Colonic mucosa (tissue), 4 donors: ENCODE measurements at regions not wholly inside any gene's neighbourhood (a gene's known extent, or its start where the extent isn't known, plus 50 kb on each side); places are given as distances from the start of the nearest gene placed in this dataset.
"Not testable (repeated sequence)": the region's sequence is repeated elsewhere in the genome, so short reads cannot be mapped to it uniquely, and the experiment has no call there.

ENCODE experiments used
- DNase-seq: peaks from one replicate; pipeline ENCODE4 v3.0.0-alpha.2; 2020
- H3K27ac ChIP-seq: fragments of 200-600 bp; one replicate; pipeline ENCODE4 v1.8.0; 2021
- H3K27me3 ChIP-seq: fragments of 200-600 bp; one replicate; pipeline ENCODE4 v1.8.0; 2021
- H3K36me3 ChIP-seq: fragments of 200-600 bp; one replicate; pipeline ENCODE4 v1.8.0; 2021
- H3K4me1 ChIP-seq: fragments of 200-600 bp; one replicate; pipeline ENCODE4 v1.8.0; 2021; ENCODE audit warnings: mild to moderate bottlenecking
- H3K4me3 ChIP-seq: fragments of 200-600 bp; one replicate; pipeline ENCODE4 v1.8.0; 2021
- H3K9ac ChIP-seq, 2 donors: one replicate each; pipeline ENCODE4 v1.7.0; 2013; ENCODE audit warnings: control low read depth in 2 of 2, low read depth in 2 of 2, low read length in 2 of 2
- H3K9me3 ChIP-seq: fragments of 200-600 bp; one replicate; pipeline ENCODE4 v1.8.0; 2021
- intact Hi-C: fragments of 100-400 bp; cut with DNase I; formaldehyde crosslinking; loops from one replicate; pipeline ENCODE4 v1.14.1; 2022
- TF ChIP-seq, protein P1 (sequence below): fragments of 200-600 bp; IDR thresholded peaks from one replicate; pipeline ENCODE4 v1.8.0; 2022; ENCODE audit warnings: antibody characterized with exemption, mild to moderate bottlenecking
- donor health status: healthy.
- donor health status: DM: no; HTN: no; CAD: no.
- donor health status: DM: no; HTN: no; CAD: no.

GRCh38 chr11:134596404-134596803 is 184.4 kb upstream of the B3GAT1 start:
- Histone ChIP-seq H3K36me3 (no peaks in the 10 kb centered on the region), H3K4me1 (no peaks in the 10 kb centered on the region), H3K27ac (no peak overlapping the region), H3K27me3 (no peaks in the 10 kb centered on the region), H3K9me3 (no peaks in the 10 kb centered on the region), H3K4me3 (no peak overlapping the region), H3K9ac (no peak overlapping the region)
- TF ChIP-seq, protein P1, sequence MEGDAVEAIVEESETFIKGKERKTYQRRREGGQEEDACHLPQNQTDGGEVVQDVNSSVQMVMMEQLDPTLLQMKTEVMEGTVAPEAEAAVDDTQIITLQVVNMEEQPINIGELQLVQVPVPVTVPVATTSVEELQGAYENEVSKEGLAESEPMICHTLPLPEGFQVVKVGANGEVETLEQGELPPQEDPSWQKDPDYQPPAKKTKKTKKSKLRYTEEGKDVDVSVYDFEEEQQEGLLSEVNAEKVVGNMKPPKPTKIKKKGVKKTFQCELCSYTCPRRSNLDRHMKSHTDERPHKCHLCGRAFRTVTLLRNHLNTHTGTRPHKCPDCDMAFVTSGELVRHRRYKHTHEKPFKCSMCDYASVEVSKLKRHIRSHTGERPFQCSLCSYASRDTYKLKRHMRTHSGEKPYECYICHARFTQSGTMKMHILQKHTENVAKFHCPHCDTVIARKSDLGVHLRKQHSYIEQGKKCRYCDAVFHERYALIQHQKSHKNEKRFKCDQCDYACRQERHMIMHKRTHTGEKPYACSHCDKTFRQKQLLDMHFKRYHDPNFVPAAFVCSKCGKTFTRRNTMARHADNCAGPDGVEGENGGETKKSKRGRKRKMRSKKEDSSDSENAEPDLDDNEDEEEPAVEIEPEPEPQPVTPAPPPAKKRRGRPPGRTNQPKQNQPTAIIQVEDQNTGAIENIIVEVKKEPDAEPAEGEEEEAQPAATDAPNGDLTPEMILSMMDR, result no peak
- intact Hi-C loops, result no loop called here
- no peak for DNase-seq

- Histone ChIP-seq H3K36me3 (no peaks in the 10 kb centered on the region), H3K27me3 (no peaks in the 10 kb centered on the region), H3K9me3 (no peaks in the 10 kb centered on the region), H3K4me3 (no peak overlapping the region), H3K9ac (no peak overlapping the region), H3K27ac (no peak overlapping the region), H3K4me1 (no peaks in the 10 kb centered on the region)
- peak; percentile 54 for DNase-seq
- TF ChIP-seq, protein P1, result peak; percentile 25
- intact Hi-C loops, result no loop called here
These were observed 180.4 kb upstream of the B3GAT1 start for GRCh38 chr11:134592391-134592990.

DNA sequence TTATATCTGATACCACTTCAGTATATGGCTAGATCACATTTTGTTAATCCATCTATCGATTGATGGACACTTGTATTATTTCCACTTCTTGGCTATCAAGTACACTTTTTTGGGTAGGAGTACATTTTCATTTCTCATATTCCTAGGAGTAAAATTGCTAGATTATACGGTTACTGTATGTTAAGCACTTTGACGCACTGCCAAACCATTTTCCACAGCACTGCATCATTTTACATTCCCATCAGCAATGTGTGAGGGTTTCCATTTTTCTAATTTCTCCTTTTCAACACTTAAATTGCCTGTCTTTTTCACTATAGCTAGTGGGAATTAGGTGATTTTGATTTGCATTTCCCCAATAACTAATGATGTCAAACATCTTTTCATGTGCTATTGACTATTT is 179.3 kb upstream of the B3GAT1 start:
- H3K36me3 ChIP-seq, result no peaks in the 10 kb centered on the region
- intact Hi-C loops, result no loop called here
- no peaks in the 10 kb centered on the region for H3K4me1 ChIP-seq
- no peak overlapping the region for H3K4me3 ChIP-seq
- TF ChIP-seq, protein P1, result no peak
- no peaks in the 10 kb centered on the region for H3K27me3 ChIP-seq
- H3K27ac ChIP-seq, result no peak overlapping the region
- DNase-seq, result no peak
- H3K9ac ChIP-seq, result no peak overlapping the region
- H3K9me3 ChIP-seq, result no peaks in the 10 kb centered on the region

DNA sequence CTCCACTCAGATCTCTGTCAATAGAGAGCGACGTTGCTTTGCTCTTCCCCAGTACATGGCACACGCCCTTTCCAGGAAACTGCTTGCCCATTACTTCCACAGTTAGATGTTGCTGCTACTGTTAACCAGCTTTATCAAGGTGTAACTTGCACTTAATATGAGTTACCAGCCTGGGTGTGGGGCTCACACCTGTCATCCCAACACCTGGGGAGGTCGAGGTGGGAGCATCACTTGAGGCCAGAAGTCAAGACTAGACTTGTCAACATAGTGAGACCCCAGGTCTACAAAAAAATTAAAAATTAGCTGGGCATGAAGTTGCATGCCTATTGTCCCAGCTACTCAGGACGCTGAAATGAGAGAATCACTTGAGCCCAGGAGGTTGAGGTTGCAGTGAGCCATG is 177.1 kb upstream of the B3GAT1 start:
- no peaks in the 10 kb centered on the region for H3K36me3 ChIP-seq
- H3K4me3 ChIP-seq, result no peak overlapping the region
- no peaks in the 10 kb centered on the region for H3K9me3 ChIP-seq
- H3K27ac ChIP-seq, result no peak overlapping the region
- no peak for DNase-seq
- intact Hi-C loops, result loop anchor here (10.0 kb wide), 1 partner anchor 224 kb away; no protein-coding TSS in a partner anchor
- no peaks in the 10 kb centered on the region for H3K4me1 ChIP-seq
- no peak overlapping the region for H3K9ac ChIP-seq
- TF ChIP-seq, protein P1, result no peak
- no peaks in the 10 kb centered on the region for H3K27me3 ChIP-seq

DNA sequence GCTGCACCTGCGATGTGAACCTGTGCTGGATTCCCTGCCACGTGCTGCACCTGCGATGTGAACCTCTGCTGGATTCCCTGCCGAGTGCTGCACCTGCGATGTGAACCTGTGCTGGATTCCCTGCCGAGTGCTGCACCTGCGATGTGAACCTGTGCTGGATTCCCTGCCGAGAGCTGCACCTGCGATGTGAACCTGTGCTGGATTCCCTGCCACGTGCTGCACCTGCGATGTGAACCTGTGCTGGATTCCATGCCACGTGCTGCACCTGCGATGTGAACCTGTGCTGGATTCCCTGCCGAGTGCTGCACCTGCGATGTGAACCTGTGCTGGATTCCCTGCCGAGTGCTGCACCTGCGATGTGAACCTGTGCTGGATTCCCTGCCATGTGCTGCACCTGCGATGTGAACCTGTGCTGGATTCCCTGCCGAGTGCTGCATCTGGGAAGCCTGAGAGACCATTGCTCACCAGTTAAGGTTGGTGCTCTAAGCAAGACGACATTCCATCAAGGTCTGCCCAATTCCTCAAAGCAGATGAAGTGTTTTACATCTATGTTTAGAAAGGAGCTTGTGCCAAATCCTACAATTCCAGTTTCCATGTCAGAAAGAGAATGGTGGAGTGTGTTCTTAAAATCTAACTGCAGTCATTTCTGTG is 176.5 kb upstream of the B3GAT1 start:
- H3K9me3 ChIP-seq, DNase-seq, H3K4me1 ChIP-seq, H3K9ac ChIP-seq, H3K27ac ChIP-seq, H3K4me3 ChIP-seq, H3K36me3 ChIP-seq, H3K27me3 ChIP-seq: not testable (repeated sequence)
- intact Hi-C loops, result loop anchor here (10.0 kb wide), 1 partner anchor 224 kb away; no protein-coding TSS in a partner anchor

DNA sequence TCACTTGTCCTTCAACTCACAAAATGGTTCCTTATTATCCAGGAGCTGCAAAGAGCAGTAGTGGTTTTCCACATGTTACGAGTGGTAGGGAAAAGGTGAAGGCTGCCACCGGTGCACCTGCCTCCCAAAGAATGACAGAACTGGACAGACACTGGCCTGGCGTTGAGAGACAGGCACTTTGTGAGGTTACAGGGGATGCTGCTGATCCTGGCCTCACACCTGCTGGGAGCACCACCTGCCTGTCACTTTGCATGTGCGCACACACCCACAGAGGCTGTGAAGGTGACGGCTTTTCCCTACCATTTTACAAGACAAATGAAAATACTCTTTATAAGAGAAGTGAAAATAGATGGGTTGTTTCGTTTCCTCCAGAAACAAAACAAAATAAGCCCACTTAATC is 175.3 kb upstream of the B3GAT1 start:
- TF ChIP-seq, protein P1, result no peak
- no peak for DNase-seq
- Histone ChIP-seq H3K9me3 (no peaks in the 10 kb centered on the region), H3K9ac (no peak overlapping the region), H3K4me1 (no peaks in the 10 kb centered on the region), H3K27me3 (no peaks in the 10 kb centered on the region), H3K36me3 (no peaks in the 10 kb centered on the region), H3K4me3 (no peak overlapping the region), H3K27ac (no peak overlapping the region)
- intact Hi-C loops, result loop anchor here (10.0 kb wide), 1 partner anchor 223 kb away; no protein-coding TSS in a partner anchor
